Activated T-cell treated with anti-CD3 and anti-CD28 coated beads, Interleukin-2, amount 50 U/mL, for 24 hours (primary cell): ENCODE measurements at regions not wholly inside any gene's neighbourhood (a gene's known extent, or its start where the extent isn't known, plus 50 kb on each side); places are given as distances from the start of the nearest gene placed in this dataset.

Experiments
- DNase-seq: peaks from one replicate; pipeline ENCODE4 v3.0.0-alpha.2; 2020
- H3K27ac Mint-ChIP-seq: 2 replicates; pipeline ENCODE4 v1.8.0; 2020; ENCODE audit warnings: mild to moderate bottlenecking, mixed read lengths
- H3K27me3 Mint-ChIP-seq: 2 replicates; pipeline ENCODE4 v1.8.0; 2020; ENCODE audit warnings: mixed read lengths
- H3K36me3 Mint-ChIP-seq: 2 replicates; pipeline ENCODE4 v1.8.0; 2020; ENCODE audit warnings: low read depth, mixed read lengths
- H3K4me1 Mint-ChIP-seq: 2 replicates; pipeline ENCODE4 v1.8.0; 2020; ENCODE audit warnings: low read depth, mixed read lengths
- H3K4me3 Mint-ChIP-seq: 2 replicates; pipeline ENCODE4 v1.8.0; 2020; ENCODE audit warnings: mild to moderate bottlenecking, moderate library complexity, mixed read lengths
- H3K9me3 Mint-ChIP-seq: 2 replicates; pipeline ENCODE4 v1.8.0; 2020; ENCODE audit warnings: mixed read lengths

- Mint-ChIP-seq H3K4me3 (no peak overlapping the region), H3K27ac (no peak overlapping the region), H3K4me1 (no peaks in the 10 kb centered on the region), H3K9me3 (no peaks in the 10 kb centered on the region), H3K36me3 (no peaks in the 10 kb centered on the region), H3K27me3 (no peaks in the 10 kb centered on the region)
- no peak for DNase-seq
Measured at GRCh38 chr10:44854693-44855350, 56.3 kb upstream of the TMEM72 start.

DNA sequence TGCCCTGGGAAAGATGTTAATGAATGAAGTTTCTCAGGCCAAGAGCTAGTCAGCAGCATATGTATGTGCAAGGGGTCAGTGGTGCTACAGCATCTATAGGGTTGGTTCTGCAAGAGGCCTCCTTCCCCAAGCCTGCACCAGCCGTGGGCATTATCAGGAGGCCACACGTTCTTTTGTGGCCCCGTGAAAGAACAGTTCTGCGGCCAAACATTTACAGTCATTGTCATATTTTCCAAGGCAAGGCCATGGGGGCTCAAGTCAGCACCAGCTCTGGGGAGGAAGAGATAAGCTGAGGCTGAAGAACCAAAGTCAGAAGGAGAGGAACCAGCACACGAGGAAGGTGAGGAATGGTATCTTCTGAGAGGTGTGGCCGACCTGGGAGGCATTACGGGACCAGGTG is 54.4 kb upstream of the TMEM72 start:
- DNase-seq: no peak
- no peaks in the 10 kb centered on the region for H3K27me3 Mint-ChIP-seq
- no peak overlapping the region for H3K27ac Mint-ChIP-seq
- H3K9me3 Mint-ChIP-seq: no peaks in the 10 kb centered on the region
- no peaks in the 10 kb centered on the region for H3K36me3 Mint-ChIP-seq
- no peak overlapping the region for H3K4me3 Mint-ChIP-seq
- no peaks in the 10 kb centered on the region for H3K4me1 Mint-ChIP-seq

- H3K4me1 Mint-ChIP-seq: no peaks in the 10 kb centered on the region
- peaks cover 3% of the 10 kb centered on the region for H3K27me3 Mint-ChIP-seq
- H3K27ac Mint-ChIP-seq: no peak overlapping the region
- H3K36me3 Mint-ChIP-seq: no peaks in the 10 kb centered on the region
- no peak overlapping the region for H3K4me3 Mint-ChIP-seq
- H3K9me3 Mint-ChIP-seq: no peaks in the 10 kb centered on the region
- DNase-seq: peak; percentile 79
Measured at GRCh38 chr10:44857363-44858016, 53.6 kb upstream of the TMEM72 start.

- Mint-ChIP-seq H3K27me3 (peaks cover 7% of the 10 kb centered on the region), H3K36me3 (no peaks in the 10 kb centered on the region)
Measured at GRCh38 chr10:44858017-44858371, 53.1 kb upstream of the TMEM72 start.

GRCh38 chr10:44858988-44859387 is 52.1 kb upstream of the TMEM72 start:
- Mint-ChIP-seq H3K4me1 (peaks cover 4% of the 10 kb centered on the region), H3K27me3 (peaks cover 17% of the 10 kb centered on the region), H3K36me3 (no peaks in the 10 kb centered on the region), H3K9me3 (no peaks in the 10 kb centered on the region), H3K27ac (no peak overlapping the region), H3K4me3 (no peak overlapping the region)
- no peak for DNase-seq

More at GRCh38 chr10:44858017-44858371, 53.1 kb upstream of the TMEM72 start:
- no peak for DNase-seq
- Mint-ChIP-seq H3K9me3 (no peaks in the 10 kb centered on the region), H3K27ac (no peak overlapping the region), H3K4me1 (no peaks in the 10 kb centered on the region), H3K4me3 (no peak overlapping the region)

- peaks cover 24% of the 10 kb centered on the region for H3K27me3 Mint-ChIP-seq
- no peaks in the 10 kb centered on the region for H3K9me3 Mint-ChIP-seq
- H3K36me3 Mint-ChIP-seq: no peaks in the 10 kb centered on the region
- peaks cover 11% of the 10 kb centered on the region for H3K4me1 Mint-ChIP-seq
- DNase-seq: no peak
- H3K27ac Mint-ChIP-seq: no peak overlapping the region
- no peak overlapping the region for H3K4me3 Mint-ChIP-seq
Measured at GRCh38 chr10:44859546-44860285, 51.4 kb upstream of the TMEM72 start.

DNA sequence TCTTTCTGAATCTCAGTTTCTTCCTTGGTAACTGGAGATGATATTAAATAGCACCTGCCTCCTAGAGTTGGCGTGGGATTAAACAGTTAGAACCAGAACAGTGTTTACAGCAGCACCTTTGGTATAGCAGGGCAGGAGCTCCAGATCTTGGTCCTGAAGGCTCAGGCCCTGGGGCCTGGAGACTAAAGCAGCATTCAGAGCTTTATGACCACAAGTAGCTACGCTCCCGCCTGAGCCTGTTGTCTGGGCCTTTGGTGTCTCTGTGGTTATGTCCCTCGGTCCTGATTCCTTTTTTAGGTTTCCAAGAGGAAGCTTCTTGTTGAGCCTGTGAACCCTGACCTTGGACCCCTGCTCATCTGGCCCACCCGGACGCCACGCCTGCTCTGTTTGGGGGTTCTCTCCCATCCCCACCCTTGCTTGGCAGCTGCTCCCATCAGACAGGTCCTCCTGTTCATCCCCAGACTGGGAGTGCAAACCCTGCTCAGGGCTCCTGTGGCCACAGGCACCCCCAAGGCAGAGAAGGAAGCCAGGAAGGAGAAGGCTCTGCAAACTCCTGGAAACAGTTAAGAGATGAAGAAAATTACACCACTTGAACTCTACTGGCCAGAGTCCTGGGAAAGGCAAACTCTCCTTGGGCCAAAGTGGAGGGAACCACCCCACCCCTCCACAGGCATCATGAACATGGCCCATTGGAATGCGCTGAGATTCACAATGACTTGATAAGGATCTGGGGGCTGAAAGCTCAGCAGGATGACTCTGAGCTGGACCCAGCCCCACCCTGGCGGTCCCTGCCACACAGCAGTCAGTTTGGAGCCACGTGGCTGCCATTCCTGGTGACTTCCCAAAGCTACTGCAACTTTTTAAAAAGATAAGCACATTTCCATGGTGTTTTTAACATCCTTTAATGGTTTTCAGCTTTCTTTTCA is 50.1 kb upstream of the TMEM72 start:
- Mint-ChIP-seq H3K27me3 (peaks cover 37% of the 10 kb centered on the region), H3K4me3 (no peak overlapping the region), H3K36me3 (no peaks in the 10 kb centered on the region), H3K4me1 (peaks cover 15% of the 10 kb centered on the region), H3K27ac (no peak overlapping the region), H3K9me3 (no peaks in the 10 kb centered on the region)
- DNase-seq: no peak
